PC-9 (cell line): ENCODE measurements at regions not wholly inside any gene's neighbourhood (a gene's known extent, or its start where the extent isn't known, plus 50 kb on each side); places are given as distances from the start of the nearest gene placed in this dataset.

Experiments
- BruUV-seq: library from RNA; stranded (reverse); fragments of 400-500 nt; replicated peaks from 2 replicates; lab custom pipeline; 2021; lab: Mats Ljungman, UMichigan
- CTCF ChIA-PET: fragments of 300-600 bp; sonication (Branson Sonifier 250); formaldehyde crosslinking; loops from one replicate; lab custom pipeline; 2022; ENCODE audit warnings: antibody characterized with exemption; lab: Charles Lee
- POLR2A ChIA-PET: fragments of 300-600 bp; sonication (Branson Sonifier 250); formaldehyde crosslinking; loops from one replicate; lab custom pipeline; 2022; ENCODE audit warnings: antibody characterized with exemption; ENCODE audit not compliant: unreplicated experiment; lab: Charles Lee
- DNase-seq, 2 experiments: peaks; one replicate each; pipeline versions ENCODE4 v3.0.0 to v3.0.0-alpha.2; 2015 to 2022; ENCODE audit warnings: mixed read lengths in 1 of 2
- H2AFZ ChIP-seq: fragments of 200-600 bp; sonication (generic); 2 replicates; pipeline ENCODE4 v1.8.1; 2017; ENCODE audit warnings: antibody characterized with exemption
- H3F3A ChIP-seq: fragments of 200-600 bp; sonication (generic); 2 replicates; pipeline ENCODE4 v1.8.1; 2017; ENCODE audit warnings: antibody characterized with exemption, mild to moderate bottlenecking, low read depth; ENCODE audit not compliant: insufficient read depth
- H3K27ac ChIP-seq: fragments of 200-600 bp; sonication (generic); 2 replicates; pipeline ENCODE4 v1.6.1; 2016; ENCODE audit warnings: mixed run types
- H3K27me3 ChIP-seq: fragments of 200-600 bp; sonication (generic); 2 replicates; pipeline ENCODE4 v1.6.1; 2016; ENCODE audit warnings: low read depth, mixed run types; ENCODE audit not compliant: insufficient read depth
- H3K36me3 ChIP-seq: fragments of 200-600 bp; sonication (generic); 2 replicates; pipeline ENCODE4 v1.6.1; 2016; ENCODE audit warnings: low read depth, mixed run types
- H3K4me1 ChIP-seq: fragments of 200-600 bp; sonication (generic); replicated peaks from 2 replicates; pipeline ENCODE4 v1.6.1; 2016; ENCODE audit warnings: mixed run types; ENCODE audit not compliant: insufficient read depth
- H3K4me2 ChIP-seq: fragments of 200-600 bp; sonication (generic); 2 replicates; pipeline ENCODE4 v1.6.1; 2017; ENCODE audit warnings: mixed run types
- H3K4me3 ChIP-seq: fragments of 200-600 bp; sonication (generic); 2 replicates; pipeline ENCODE4 v1.6.1; 2016; ENCODE audit warnings: mixed run types
- H3K79me2 ChIP-seq: fragments of 200-600 bp; sonication (generic); 2 replicates; pipeline ENCODE4 v1.6.1; 2017; ENCODE audit warnings: low read depth, mixed run types
- H3K9me2 ChIP-seq: fragments of 200-600 bp; sonication (generic); 2 replicates; pipeline ENCODE4 v1.8.1; 2017; ENCODE audit warnings: mild to moderate bottlenecking; ENCODE audit not compliant: insufficient read depth
- H3K9me3 ChIP-seq: fragments of 200-600 bp; sonication (generic); 2 replicates; pipeline ENCODE4 v1.8.1; 2016; ENCODE audit warnings: low read depth; ENCODE audit not compliant: insufficient read depth
- H4K20me1 ChIP-seq: fragments of 200-600 bp; sonication (generic); 2 replicates; pipeline ENCODE4 v1.8.1; 2017; ENCODE audit not compliant: insufficient read depth
- CTCF ChIP-seq: fragments of 200-600 bp; sonication (generic); conservative IDR thresholded peaks from 2 replicates; pipeline ENCODE4 v1.6.1; 2017; ENCODE audit warnings: mixed run types, antibody characterized with exemption, mild to moderate bottlenecking, moderate library complexity
- EZH2 ChIP-seq: fragments of 200-600 bp; sonication (generic); IDR thresholded peaks from 2 replicates; pipeline ENCODE4 v1.8.0; 2017; ENCODE audit warnings: antibody characterized with exemption, low read depth
- intact Hi-C: fragments of 100-400 bp; cut with micrococcal nuclease; formaldehyde crosslinking; loops from one replicate; pipeline ENCODE4 v1.10.0; 2022; ENCODE audit not compliant: unreplicated experiment

- Histone ChIP-seq H3K9me2 (no peaks in the 10 kb centered on the region), H3K79me2 (no peaks in the 10 kb centered on the region), H3K36me3 (no peaks in the 10 kb centered on the region), H3K27me3 (no peaks in the 10 kb centered on the region), H3K4me1 (no peaks in the 10 kb centered on the region), H4K20me1 (no peaks in the 10 kb centered on the region), H2AFZ (no peak overlapping the region), H3K9me3 (no peaks in the 10 kb centered on the region), H3K27ac (no peak overlapping the region), H3K4me3 (no peak overlapping the region), H3F3A (no peaks in the 10 kb centered on the region), H3K4me2 (no peak overlapping the region)
- POLR2A ChIA-PET = no interaction called here
- no peak for DNase-seq
- CTCF ChIA-PET = no interaction called here
- intact Hi-C loops = no loop called here
- TF ChIP-seq CTCF (no peak), EZH2 (no peak)
- BruUV-seq = no TSS peak
Observed at GRCh38 chr7:86954971-86955370, 104.5 kb downstream of the ELAPOR2 start.

- no peaks in the 10 kb centered on the region for H3F3A ChIP-seq
Observed at GRCh38 chr7:86953653-86954336, 105.7 kb downstream of the ELAPOR2 start.

GRCh38 chr7:86953219-86953618 is 106.2 kb downstream of the ELAPOR2 start:
- POLR2A ChIA-PET = no interaction called here
- Histone ChIP-seq H2AFZ (no peak overlapping the region), H3K27me3 (no peaks in the 10 kb centered on the region), H3K4me3 (no peak overlapping the region), H3K36me3 (no peaks in the 10 kb centered on the region), H3K79me2 (no peaks in the 10 kb centered on the region), H3F3A (no peaks in the 10 kb centered on the region), H3K4me1 (no peaks in the 10 kb centered on the region), H3K9me2 (no peaks in the 10 kb centered on the region), H3K27ac (no peak overlapping the region), H3K9me3 (no peaks in the 10 kb centered on the region), H3K4me2 (no peak overlapping the region), H4K20me1 (no peaks in the 10 kb centered on the region)
- TF ChIP-seq CTCF (no peak), EZH2 (no peak)
- no TSS peak for BruUV-seq
- intact Hi-C loops = no loop called here
- DNase-seq = no peak
- CTCF ChIA-PET = no interaction called here

More at GRCh38 chr7:86953653-86954336, 105.7 kb downstream of the ELAPOR2 start:
- H3K27ac ChIP-seq = no peak overlapping the region
- H3K79me2 ChIP-seq = no peaks in the 10 kb centered on the region
- no peak overlapping the region for H3K4me3 ChIP-seq
- no peaks in the 10 kb centered on the region for H3K9me2 ChIP-seq
- H3K9me3 ChIP-seq = no peaks in the 10 kb centered on the region
- H3K4me2 ChIP-seq = no peak overlapping the region
- no peak for TF ChIP-seq EZH2
- no peak for TF ChIP-seq CTCF
- no peak overlapping the region for H2AFZ ChIP-seq
- POLR2A ChIA-PET = no interaction called here
- BruUV-seq = no TSS peak
- DNase-seq = no peak
- intact Hi-C loops = no loop called here
- no peaks in the 10 kb centered on the region for H3K27me3 ChIP-seq
- CTCF ChIA-PET = no interaction called here
- H3K4me1 ChIP-seq = no peaks in the 10 kb centered on the region
- H4K20me1 ChIP-seq = no peaks in the 10 kb centered on the region
- no peaks in the 10 kb centered on the region for H3K36me3 ChIP-seq
